VCaP (cell line): ENCODE measurements at regions not wholly inside any gene's neighbourhood (a gene's known extent, or its start where the extent isn't known, plus 50 kb on each side); places are given as distances from the start of the nearest gene placed in this dataset.

Experiments
- H3K27ac ChIP-seq: fragments of 450-650 bp; 2 replicates; pipeline ENCODE4 v1.5.1; 2017
- CTCF ChIP-seq: fragments of 450-650 bp; conservative IDR thresholded peaks from 2 replicates; pipeline ENCODE4 v1.5.1; 2017; ENCODE audit warnings: mild to moderate bottlenecking, moderate library complexity

- no peak overlapping the region for H3K27ac ChIP-seq
- no peak for TF ChIP-seq CTCF
These were observed 80.8 kb downstream of the MATN1 start for GRCh38 chr1:30642391-30643120.

- no peak overlapping the region for H3K27ac ChIP-seq
- TF ChIP-seq CTCF = no peak
These were observed 81.6 kb downstream of the MATN1 start for GRCh38 chr1:30641572-30642353.

- TF ChIP-seq CTCF = no peak
- H3K27ac ChIP-seq = no peak overlapping the region
These were observed 83.4 kb downstream of the MATN1 start for GRCh38 chr1:30639881-30640452.

- no peak overlapping the region for H3K27ac ChIP-seq
- TF ChIP-seq CTCF = no peak
These were observed 84.6 kb downstream of the MATN1 start for GRCh38 chr1:30638811-30639210.

- no peak for TF ChIP-seq CTCF
- H3K27ac ChIP-seq = no peak overlapping the region
These were observed 85.3 kb downstream of the MATN1 start for GRCh38 chr1:30638086-30638485.

GRCh38 chr1:30637183-30637980 lies 86.0 kb downstream of the MATN1 start:
- H3K27ac ChIP-seq = no peak overlapping the region
- TF ChIP-seq CTCF = no peak

GRCh38 chr1:30636621-30637020 lies 86.8 kb downstream of the MATN1 start:
- H3K27ac ChIP-seq = no peak overlapping the region
- no peak for TF ChIP-seq CTCF
